Colonic mucosa (tissue), 4 donors: ENCODE measurements at regions not wholly inside any gene's neighbourhood (a gene's known extent, or its start where the extent isn't known, plus 50 kb on each side); places are given as distances from the start of the nearest gene placed in this dataset.

ENCODE experiments used
- DNase-seq: peaks from one replicate; pipeline ENCODE4 v3.0.0-alpha.2; 2020
- H3K27ac ChIP-seq: fragments of 200-600 bp; one replicate; pipeline ENCODE4 v1.8.0; 2021
- H3K27me3 ChIP-seq: fragments of 200-600 bp; one replicate; pipeline ENCODE4 v1.8.0; 2021
- H3K36me3 ChIP-seq: fragments of 200-600 bp; one replicate; pipeline ENCODE4 v1.8.0; 2021
- H3K4me1 ChIP-seq: fragments of 200-600 bp; one replicate; pipeline ENCODE4 v1.8.0; 2021; ENCODE audit warnings: mild to moderate bottlenecking
- H3K4me3 ChIP-seq: fragments of 200-600 bp; one replicate; pipeline ENCODE4 v1.8.0; 2021
- H3K9ac ChIP-seq, 2 donors: one replicate each; pipeline ENCODE4 v1.7.0; 2013; ENCODE audit warnings: control low read depth in 2 of 2, low read depth in 2 of 2, low read length in 2 of 2
- H3K9me3 ChIP-seq: fragments of 200-600 bp; one replicate; pipeline ENCODE4 v1.8.0; 2021
- CTCF ChIP-seq: fragments of 200-600 bp; IDR thresholded peaks from one replicate; pipeline ENCODE4 v1.8.0; 2022; ENCODE audit warnings: antibody characterized with exemption, mild to moderate bottlenecking
- intact Hi-C: fragments of 100-400 bp; cut with DNase I; formaldehyde crosslinking; loops from one replicate; pipeline ENCODE4 v1.14.1; 2022
- donor health status: healthy.
- donor health status: DM: no; HTN: no; CAD: no.
- donor health status: DM: no; HTN: no; CAD: no.

- no peak for DNase-seq
- TF ChIP-seq CTCF, result no peak
- Histone ChIP-seq H3K9me3 (no peaks in the 10 kb centered on the region), H3K4me1 (no peaks in the 10 kb centered on the region), H3K27me3 (no peaks in the 10 kb centered on the region), H3K4me3 (no peak overlapping the region), H3K9ac (no peak overlapping the region), H3K27ac (no peak overlapping the region), H3K36me3 (no peaks in the 10 kb centered on the region)
- intact Hi-C loops, result no loop called here
Observed at GRCh38 chr11:35063488-35063931, 75.5 kb upstream of the CD44 start.

- no peaks in the 10 kb centered on the region for H3K9me3 ChIP-seq
- no peak overlapping the region for H3K27ac ChIP-seq
- H3K4me1 ChIP-seq, result no peaks in the 10 kb centered on the region
- no peaks in the 10 kb centered on the region for H3K36me3 ChIP-seq
- TF ChIP-seq CTCF, result no peak
- H3K27me3 ChIP-seq, result no peaks in the 10 kb centered on the region
- no peak for DNase-seq
- intact Hi-C loops, result no loop called here
- H3K4me3 ChIP-seq, result no peak overlapping the region
- no peak overlapping the region for H3K9ac ChIP-seq
Observed at GRCh38 chr11:35064114-35064800, 74.7 kb upstream of the CD44 start.

GRCh38 chr11:35065566-35065965 lies 73.4 kb upstream of the CD44 start:
- Histone ChIP-seq H3K36me3 (no peaks in the 10 kb centered on the region), H3K4me1 (no peaks in the 10 kb centered on the region), H3K27me3 (no peaks in the 10 kb centered on the region), H3K4me3 (no peak overlapping the region), H3K9me3 (no peaks in the 10 kb centered on the region), H3K27ac (no peak overlapping the region), H3K9ac (no peak overlapping the region)
- intact Hi-C loops, result no loop called here
- no peak for DNase-seq
- TF ChIP-seq CTCF, result no peak

- no peak overlapping the region for H3K27ac ChIP-seq
- intact Hi-C loops, result no loop called here
- H3K4me1 ChIP-seq, result no peaks in the 10 kb centered on the region
Observed at GRCh38 chr11:35066030-35066429, 72.9 kb upstream of the CD44 start.

GRCh38 chr11:35066783-35067423 lies 72.1 kb upstream of the CD44 start:
- no peak for TF ChIP-seq CTCF
- Histone ChIP-seq H3K36me3 (no peaks in the 10 kb centered on the region), H3K27ac (no peak overlapping the region), H3K27me3 (no peaks in the 10 kb centered on the region), H3K9me3 (no peaks in the 10 kb centered on the region), H3K4me3 (no peak overlapping the region), H3K9ac (no peak overlapping the region), H3K4me1 (no peaks in the 10 kb centered on the region)
- no peak for DNase-seq
- intact Hi-C loops, result no loop called here

More at GRCh38 chr11:35066030-35066429, 72.9 kb upstream of the CD44 start:
- H3K4me3 ChIP-seq, result no peak overlapping the region
- TF ChIP-seq CTCF, result no peak
- no peaks in the 10 kb centered on the region for H3K9me3 ChIP-seq
- no peak for DNase-seq
- no peak overlapping the region for H3K9ac ChIP-seq
- H3K36me3 ChIP-seq, result no peaks in the 10 kb centered on the region
- H3K27me3 ChIP-seq, result no peaks in the 10 kb centered on the region
